H1 (cell line): ENCODE measurements at regions not wholly inside any gene's neighbourhood (a gene's known extent, or its start where the extent isn't known, plus 50 kb on each side); places are given as distances from the start of the nearest gene placed in this dataset.
A peak's percentile ranks its signal among the peaks of the same experiment; 100 is the strongest.

ENCODE experiments used
- ATF3 ChIP-seq: IDR thresholded peaks from 2 replicates; pipeline ENCODE4 v1.6.1; 2011; ENCODE audit warnings: low read depth, mild to moderate bottlenecking, low read length; ENCODE audit not compliant: insufficient read depth
- CBX5 ChIP-seq: fragments of 300-800, 300-1000 bp; sonication (generic); IDR thresholded peaks from 2 replicates; pipeline ENCODE4 v1.7.1; 2016; ENCODE audit warnings: antibody characterized with exemption, low read length, low read depth
- CTCF ChIP-seq, 3 experiments: IDR thresholded peaks; 1 replicate in 2 of 3; 2 replicates in 1 of 3; pipeline versions ENCODE4 v1.5.1 to v1.6.1; 2011; ENCODE audit warnings: low read length in 3 of 3, mild to moderate bottlenecking in 3 of 3, inconsistent platforms in 2 of 3, low read depth in 1 of 3, moderate library complexity in 1 of 3; ENCODE audit not compliant: insufficient read depth in 1 of 3; ENCODE audit errors: control extremely low read depth in 1 of 3
- KDM1A ChIP-seq: fragments of 200-600, 300-600 bp; sonication (generic); IDR thresholded peaks from 2 replicates; pipeline ENCODE4 v1.7.1; 2016; ENCODE audit warnings: mild to moderate bottlenecking, low read length, borderline replicate concordance
- MAX ChIP-seq: IDR thresholded peaks from 2 replicates; pipeline ENCODE4 v1.6.1; 2012; ENCODE audit warnings: inconsistent platforms
- POLR2A ChIP-seq, 2 experiments: IDR thresholded peaks; 1 replicate in 1 of 2; 2 replicates in 1 of 2; pipeline ENCODE4 v1.6.1; 2011; ENCODE audit warnings: low read depth in 2 of 2, low read length in 2 of 2, mild to moderate bottlenecking in 2 of 2; ENCODE audit errors: control extremely low read depth in 1 of 2
- RAD21 ChIP-seq, 2 experiments: IDR thresholded peaks in 1 of 2; conservative IDR thresholded peaks in 1 of 2; 2 replicates each; pipeline ENCODE4 v1.6.1; 2011; ENCODE audit warnings: low read depth in 2 of 2, low read length in 2 of 2, improper control_type of control experiment in 1 of 2, inconsistent platforms in 1 of 2, mild to moderate bottlenecking in 1 of 2, moderate library complexity in 1 of 2
- SAP30 ChIP-seq: fragments of 300-600 bp; sonication (generic); IDR thresholded peaks from 2 replicates; pipeline ENCODE4 v1.7.1; 2012; ENCODE audit warnings: low read length, moderate library complexity, mild to moderate bottlenecking, inconsistent platforms; ENCODE audit not compliant: insufficient read depth, insufficient replicate concordance
- SIX5 ChIP-seq: IDR thresholded peaks from 2 replicates; pipeline ENCODE4 v1.6.1; 2011; ENCODE audit warnings: mild to moderate bottlenecking, low read depth, low read length
- TAF7 ChIP-seq: optimal IDR thresholded peaks from 2 replicates; pipeline ENCODE3; 2011; ENCODE audit warnings: low read depth, mild to moderate bottlenecking, inconsistent platforms, low read length, moderate library complexity, borderline replicate concordance
- USF2 ChIP-seq: IDR thresholded peaks from 2 replicates; pipeline ENCODE4 v1.6.1; 2011; ENCODE audit warnings: low read length, improper control_type of control experiment

GRCh38 chr17:79391376-79392233 lies 219.2 kb downstream of the RBFOX3 start (continued):
- peak; percentile 80 to 94 (median 91) for TF ChIP-seq CTCF (IDR thresholded peaks at IDR 0.05; ENCODE audit: control extremely low read depth in 1 of 3, insufficient read depth in 1 of 3, low read depth in 1 of 3, low read length in 3 of 3)
- TF ChIP-seq KDM1A: no peak
- TF ChIP-seq MAX: peak; percentile 29; the same call in 1 of the 2 replicates
- peak; percentile 91 to 92 for TF ChIP-seq RAD21 (IDR thresholded peaks at IDR 0.05 in 1 of 2, conservative IDR thresholded peaks at IDR 0.05 in 1 of 2; ENCODE audit: low read depth in 2 of 2, low read length in 2 of 2)
- TF ChIP-seq SIX5: no peak
- TF ChIP-seq USF2: no peak
- TF ChIP-seq CBX5: no peak
- TF ChIP-seq TAF7: no peak
- no peak for TF ChIP-seq SAP30
- TF ChIP-seq POLR2A (IDR thresholded peaks at IDR 0.05; ENCODE audit: control extremely low read depth in 1 of 2, low read depth in 2 of 2, low read length in 2 of 2): no peak
- no peak for TF ChIP-seq ATF3
- TF ChIP-seq, all 59 proteins: peak for 6
